ENCODE measurements at regions not wholly inside any gene's neighbourhood (a gene's known extent, or its start where the extent isn't known, plus 50 kb on each side); places are given as distances from the start of the nearest gene placed in this dataset.
"Not testable (repeated sequence)": the region's sequence is repeated elsewhere in the genome, so short reads cannot be mapped to it uniquely, and the experiment has no call there.

GRCh38 chr18:59070181-59070912, 69.3 kb upstream of the SEC11C start:
- H3K9me3 ChIP-seq (ENCODE audit: control insufficient read depth in 2 of 2, low read length in 2 of 2) = no peaks in the 10 kb centered on the region
- Mint-ChIP-seq H3K27me3 (peaks cover 6% of the 10 kb centered on the region), H3K4me3 (no peak overlapping the region), H3K4me1 (peaks cover 0 to 2% (median under 1%) of the 10 kb centered on the region in 4 donors), H3K27ac (no peak overlapping the region), H3K36me3 (no peaks in the 10 kb centered on the region), H3K9me3 (no peaks in the 10 kb centered on the region)
- H3K27me3 ChIP-seq (ENCODE audit: control insufficient read depth, insufficient read depth, low read length) = peaks cover 3% of the 10 kb centered on the region
- no peak overlapping the region for H3K27ac ChIP-seq (ENCODE audit: insufficient read depth, low read length, poor library complexity, severe bottlenecking)
- H3K4me3 ChIP-seq (ENCODE audit: low read depth, low read length) = no peak overlapping the region
- H3K4me1 ChIP-seq (ENCODE audit: control insufficient read depth, insufficient read depth, low read length, poor library complexity, severe bottlenecking) = no peaks in the 10 kb centered on the region
- peak; percentile 50 to 76 (median 72) for DNase-seq
- peak; percentile 77 for ATAC-seq (ENCODE audit: low read depth in 2 of 2)
- H3K36me3 ChIP-seq (ENCODE audit: control insufficient read depth, insufficient read depth, low read length) = no peaks in the 10 kb centered on the region

GRCh38 chr18:59072727-59073421, 66.8 kb upstream of the SEC11C start:
- no peaks in the 10 kb centered on the region for H3K4me1 ChIP-seq (ENCODE audit: control insufficient read depth, insufficient read depth, low read length, poor library complexity, severe bottlenecking)
- H3K4me3 Mint-ChIP-seq = no peak overlapping the region
- DNase-seq (no peak), ATAC-seq (ENCODE audit: low read depth in 2 of 2) (no peak)
- H3K36me3 ChIP-seq (ENCODE audit: control insufficient read depth, insufficient read depth, low read length) = no peaks in the 10 kb centered on the region
- H3K27me3 ChIP-seq (ENCODE audit: control insufficient read depth, insufficient read depth, low read length) = peaks cover 3% of the 10 kb centered on the region
- H3K27ac ChIP-seq (ENCODE audit: insufficient read depth, low read length, poor library complexity, severe bottlenecking) = no peak overlapping the region
- H3K27ac Mint-ChIP-seq = peak overlapping the region in 1 of 3 donors; percentile 86
- peaks cover 8% of the 10 kb centered on the region for H3K27me3 Mint-ChIP-seq
- H3K4me3 ChIP-seq (ENCODE audit: low read depth, low read length) = no peak overlapping the region
- no peaks in the 10 kb centered on the region for H3K9me3 Mint-ChIP-seq
- H3K4me1 Mint-ChIP-seq = peaks cover 0 to 2% (median under 1%) of the 10 kb centered on the region in 4 donors
- no peaks in the 10 kb centered on the region for H3K36me3 Mint-ChIP-seq
- H3K9me3 ChIP-seq (ENCODE audit: control insufficient read depth in 2 of 2, low read length in 2 of 2) = no peaks in the 10 kb centered on the region

- Histone ChIP-seq H3K27ac (ENCODE audit: insufficient read depth, low read length, poor library complexity, severe bottlenecking) (no peak overlapping the region), H3K4me3 (ENCODE audit: low read depth, low read length) (no peak overlapping the region), H3K27me3 (ENCODE audit: control insufficient read depth, insufficient read depth, low read length) (peaks cover 3% of the 10 kb centered on the region), H3K4me1 (ENCODE audit: control insufficient read depth, insufficient read depth, low read length, poor library complexity, severe bottlenecking) (no peaks in the 10 kb centered on the region), H3K36me3 (ENCODE audit: control insufficient read depth, insufficient read depth, low read length) (no peaks in the 10 kb centered on the region), H3K9me3 (ENCODE audit: control insufficient read depth in 2 of 2, low read length in 2 of 2) (no peaks in the 10 kb centered on the region)
- peaks cover 4% of the 10 kb centered on the region for H3K27me3 Mint-ChIP-seq
- no peaks in the 10 kb centered on the region for H3K9me3 Mint-ChIP-seq
- no peak overlapping the region for H3K4me3 Mint-ChIP-seq
- no peak for DNase-seq
- ATAC-seq (ENCODE audit: low read depth in 2 of 2) = no peak
- H3K4me1 Mint-ChIP-seq = no peaks in the 10 kb centered on the region
- no peak overlapping the region for H3K27ac Mint-ChIP-seq
- H3K36me3 Mint-ChIP-seq = no peaks in the 10 kb centered on the region
These were observed 63.8 kb upstream of the SEC11C start for GRCh38 chr18:59075923-59076322.

- Histone ChIP-seq H3K27me3 (ENCODE audit: control insufficient read depth, insufficient read depth, low read length) (peaks cover 3% of the 10 kb centered on the region), H3K4me1 (ENCODE audit: control insufficient read depth, insufficient read depth, low read length, poor library complexity, severe bottlenecking) (peaks cover 4% of the 10 kb centered on the region), H3K9me3 (ENCODE audit: control insufficient read depth in 2 of 2, low read length in 2 of 2) (no peaks in the 10 kb centered on the region), H3K4me3 (ENCODE audit: low read depth, low read length) (no peak overlapping the region), H3K27ac (ENCODE audit: insufficient read depth, low read length, poor library complexity, severe bottlenecking) (no peak overlapping the region), H3K36me3 (ENCODE audit: control insufficient read depth, insufficient read depth, low read length) (no peaks in the 10 kb centered on the region)
- H3K27ac Mint-ChIP-seq = no peak overlapping the region
- ATAC-seq (ENCODE audit: low read depth in 2 of 2) (no peak), DNase-seq (no peak)
- peaks cover 18% of the 10 kb centered on the region for H3K27me3 Mint-ChIP-seq
- no peak overlapping the region for H3K4me3 Mint-ChIP-seq
- no peaks in the 10 kb centered on the region for H3K9me3 Mint-ChIP-seq
- peaks cover 3 to 4% (median 4%) of the 10 kb centered on the region in 4 donors for H3K4me1 Mint-ChIP-seq
- no peaks in the 10 kb centered on the region for H3K36me3 Mint-ChIP-seq
These were observed 60.4 kb upstream of the SEC11C start for GRCh38 chr18:59079264-59079663.

- not testable (repeated sequence) for H3K9me3 Mint-ChIP-seq; H3K27ac ChIP-seq (ENCODE audit: insufficient read depth, low read length, poor library complexity, severe bottlenecking); DNase-seq; H3K4me3 Mint-ChIP-seq; H3K4me1 ChIP-seq (ENCODE audit: control insufficient read depth, insufficient read depth, low read length, poor library complexity, severe bottlenecking); H3K4me1 Mint-ChIP-seq; H3K4me3 ChIP-seq (ENCODE audit: low read depth, low read length); H3K27ac Mint-ChIP-seq; ATAC-seq (ENCODE audit: low read depth in 2 of 2); H3K27me3 ChIP-seq (ENCODE audit: control insufficient read depth, insufficient read depth, low read length); H3K36me3 ChIP-seq (ENCODE audit: control insufficient read depth, insufficient read depth, low read length); H3K36me3 Mint-ChIP-seq; H3K9me3 ChIP-seq (ENCODE audit: control insufficient read depth in 2 of 2, low read length in 2 of 2)
- H3K27me3 Mint-ChIP-seq = peaks cover 18% of the 10 kb centered on the region
These were observed 59.8 kb upstream of the SEC11C start for GRCh38 chr18:59079687-59080501.

GRCh38 chr18:59083136-59083818, 56.4 kb upstream of the SEC11C start:
- H3K27me3 ChIP-seq (ENCODE audit: control insufficient read depth, insufficient read depth, low read length) = no peaks in the 10 kb centered on the region
- H3K27ac Mint-ChIP-seq = no peak overlapping the region
- no peak overlapping the region for H3K27ac ChIP-seq (ENCODE audit: insufficient read depth, low read length, poor library complexity, severe bottlenecking)
- H3K9me3 Mint-ChIP-seq = no peaks in the 10 kb centered on the region
- no peaks in the 10 kb centered on the region for H3K36me3 ChIP-seq (ENCODE audit: control insufficient read depth, insufficient read depth, low read length)
- no peak overlapping the region for H3K4me3 Mint-ChIP-seq
- peaks cover 5% of the 10 kb centered on the region for H3K4me1 ChIP-seq (ENCODE audit: control insufficient read depth, insufficient read depth, low read length, poor library complexity, severe bottlenecking)
- H3K27me3 Mint-ChIP-seq = peaks cover 26% of the 10 kb centered on the region
- no peaks in the 10 kb centered on the region for H3K36me3 Mint-ChIP-seq
- DNase-seq = no peak
- H3K9me3 ChIP-seq (ENCODE audit: control insufficient read depth in 2 of 2, low read length in 2 of 2) = no peaks in the 10 kb centered on the region
- peaks cover 6 to 14% (median 8%) of the 10 kb centered on the region in 4 donors for H3K4me1 Mint-ChIP-seq
- no peak overlapping the region for H3K4me3 ChIP-seq (ENCODE audit: low read depth, low read length)
- ATAC-seq (ENCODE audit: low read depth in 2 of 2) = no peak

- H3K4me1 Mint-ChIP-seq = peaks cover 6 to 14% (median 8%) of the 10 kb centered on the region in 4 donors
- H3K27me3 Mint-ChIP-seq = peaks cover 34% of the 10 kb centered on the region
- ATAC-seq (ENCODE audit: low read depth in 2 of 2) (no peak), DNase-seq (no peak)
- peak overlapping the region in 1 of 3 donors; percentile 86 for H3K27ac Mint-ChIP-seq
- no peaks in the 10 kb centered on the region for H3K36me3 Mint-ChIP-seq
- Histone ChIP-seq H3K27me3 (ENCODE audit: control insufficient read depth, insufficient read depth, low read length) (no peaks in the 10 kb centered on the region), H3K36me3 (ENCODE audit: control insufficient read depth, insufficient read depth, low read length) (no peaks in the 10 kb centered on the region), H3K27ac (ENCODE audit: insufficient read depth, low read length, poor library complexity, severe bottlenecking) (no peak overlapping the region), H3K4me1 (ENCODE audit: control insufficient read depth, insufficient read depth, low read length, poor library complexity, severe bottlenecking) (peaks cover 5% of the 10 kb centered on the region), H3K4me3 (ENCODE audit: low read depth, low read length) (no peak overlapping the region), H3K9me3 (ENCODE audit: control insufficient read depth in 2 of 2, low read length in 2 of 2) (no peaks in the 10 kb centered on the region)
- H3K4me3 Mint-ChIP-seq = no peak overlapping the region
- H3K9me3 Mint-ChIP-seq = no peaks in the 10 kb centered on the region
These were observed 54.4 kb upstream of the SEC11C start for GRCh38 chr18:59085126-59085794.
